ENCODE measurements at regions not wholly inside any gene's neighbourhood (a gene's known extent, or its start where the extent isn't known, plus 50 kb on each side); places are given as distances from the start of the nearest gene placed in this dataset.

GRCh38 chr16:86638642-86639041, 60.3 kb downstream of the FOXL1 start:
- H3K27ac ChIP-seq (ENCODE audit: low read depth in 1 of 2, low read length in 2 of 2) = no peak overlapping the region
- TF ChIP-seq YY1 (IDR thresholded peaks at IDR 0.05) = no peak
- no peak for TF ChIP-seq ATF3 (IDR thresholded peaks at IDR 0.05)
- no peak for TF ChIP-seq HNF4G (IDR thresholded peaks at IDR 0.05)
- no peak for TF ChIP-seq RXRA (IDR thresholded peaks at IDR 0.05)
- WGBS = 79% methylated on average over 10 of the region's 10 CpGs
- H3K4me1 ChIP-seq (ENCODE audit: control insufficient read depth in 4 of 4, insufficient read depth in 4 of 4, low read length in 3 of 4) = no peaks in the 10 kb centered on the region
- no peak overlapping the region for H3K4me3 ChIP-seq (ENCODE audit: low read depth in 1 of 3, low read length in 3 of 3)
- no peak for DNase-seq (ENCODE audit: low spot score)
- H3K9me3 ChIP-seq (ENCODE audit: control insufficient read depth in 4 of 4, low read length in 3 of 4) = peaks cover 0 to 1% (median 0%) of the 10 kb centered on the region in 4 donors
- H3K9ac ChIP-seq (ENCODE audit: low read depth in 1 of 2, low read length in 2 of 2) = no peak overlapping the region
- no peaks in the 10 kb centered on the region for H3K27me3 ChIP-seq (ENCODE audit: control insufficient read depth in 4 of 4, insufficient read depth in 4 of 4, low read length in 3 of 4)
- no peaks in the 10 kb centered on the region for H3K36me3 ChIP-seq (ENCODE audit: control insufficient read depth in 4 of 4, insufficient read depth in 3 of 4, low read depth in 1 of 4, low read length in 3 of 4)

GRCh38 chr16:86639354-86639753, 61.0 kb downstream of the FOXL1 start:
- no peak for DNase-seq (ENCODE audit: low spot score)
- H3K36me3 ChIP-seq (ENCODE audit: control insufficient read depth in 4 of 4, insufficient read depth in 3 of 4, low read depth in 1 of 4, low read length in 3 of 4) = no peaks in the 10 kb centered on the region
- H3K27ac ChIP-seq (ENCODE audit: low read depth in 1 of 2, low read length in 2 of 2) = no peak overlapping the region
- H3K27me3 ChIP-seq (ENCODE audit: control insufficient read depth in 4 of 4, insufficient read depth in 4 of 4, low read length in 3 of 4) = no peaks in the 10 kb centered on the region
- no peak overlapping the region for H3K4me3 ChIP-seq (ENCODE audit: low read depth in 1 of 3, low read length in 3 of 3)
- no peak for TF ChIP-seq TAF1 (conservative IDR thresholded peaks at IDR 0.05)
- TF ChIP-seq HNF4G (IDR thresholded peaks at IDR 0.05) = no peak
- no peak for TF ChIP-seq RAD21 (IDR thresholded peaks at IDR 0.05)
- TF ChIP-seq REST (IDR thresholded peaks at IDR 0.05) = no peak
- no peak for TF ChIP-seq FOXA2 (IDR thresholded peaks at IDR 0.05)
- no peak for TF ChIP-seq MAX (IDR thresholded peaks at IDR 0.05)
- TF ChIP-seq ATF3 (IDR thresholded peaks at IDR 0.05) = no peak
- no peak for TF ChIP-seq GABPA (IDR thresholded peaks at IDR 0.05 in 1 of 2, conservative IDR thresholded peaks at IDR 0.05 in 1 of 2)
- TF ChIP-seq HNF4A (conservative IDR thresholded peaks at IDR 0.05) = no peak
- no peaks in the 10 kb centered on the region for H3K4me1 ChIP-seq (ENCODE audit: control insufficient read depth in 4 of 4, insufficient read depth in 4 of 4, low read length in 3 of 4)
- H3K9me3 ChIP-seq (ENCODE audit: control insufficient read depth in 4 of 4, low read length in 3 of 4) = peaks cover 0 to 1% (median 0%) of the 10 kb centered on the region in 4 donors
- H3K9ac ChIP-seq (ENCODE audit: low read depth in 1 of 2, low read length in 2 of 2) = no peak overlapping the region
- 85% methylated on average over 12 of the region's 12 CpGs for WGBS

- DNase-seq (ENCODE audit: low spot score) = no peak
- Histone ChIP-seq H3K27me3 (ENCODE audit: control insufficient read depth in 4 of 4, insufficient read depth in 4 of 4, low read length in 3 of 4) (no peaks in the 10 kb centered on the region), H3K9ac (ENCODE audit: low read depth in 1 of 2, low read length in 2 of 2) (no peak overlapping the region), H3K4me1 (ENCODE audit: control insufficient read depth in 4 of 4, insufficient read depth in 4 of 4, low read length in 3 of 4) (no peaks in the 10 kb centered on the region), H3K4me3 (ENCODE audit: low read depth in 1 of 3, low read length in 3 of 3) (no peak overlapping the region), H3K9me3 (ENCODE audit: control insufficient read depth in 4 of 4, low read length in 3 of 4) (peaks cover 0 to 1% (median 0%) of the 10 kb centered on the region in 4 donors), H3K27ac (ENCODE audit: low read depth in 1 of 2, low read length in 2 of 2) (no peak overlapping the region), H3K36me3 (ENCODE audit: control insufficient read depth in 4 of 4, insufficient read depth in 3 of 4, low read depth in 1 of 4, low read length in 3 of 4) (no peaks in the 10 kb centered on the region)
- WGBS = 73% methylated on average over 13 of the region's 13 CpGs
- no peak for TF ChIP-seq YY1 (IDR thresholded peaks at IDR 0.05)
- TF ChIP-seq RAD21 (IDR thresholded peaks at IDR 0.05) = no peak
- no peak for TF ChIP-seq GABPA (IDR thresholded peaks at IDR 0.05 in 1 of 2, conservative IDR thresholded peaks at IDR 0.05 in 1 of 2)
- no peak for TF ChIP-seq SP1 (IDR thresholded peaks at IDR 0.05)
- no peak for TF ChIP-seq MAX (IDR thresholded peaks at IDR 0.05)
- TF ChIP-seq FOXA2 (IDR thresholded peaks at IDR 0.05) = no peak
- TF ChIP-seq HNF4A (conservative IDR thresholded peaks at IDR 0.05) = no peak
These were observed 62.0 kb downstream of the FOXL1 start for GRCh38 chr16:86640265-86640843.

Data from liver (tissue), 7 donors.